ENCODE measurements at regions not wholly inside any gene's neighbourhood (a gene's known extent, or its start where the extent isn't known, plus 50 kb on each side); places are given as distances from the start of the nearest gene placed in this dataset.
A peak's percentile ranks its signal among the peaks of the same experiment; 100 is the strongest.
"Not testable (repeated sequence)": the region's sequence is repeated elsewhere in the genome, so short reads cannot be mapped to it uniquely, and the experiment has no call there.

- DNase-seq (ENCODE audit: low read depth) = peak; percentile 69
- TF ChIP-seq CTCF (IDR thresholded peaks at IDR 0.05; ENCODE audit: insufficient read depth, low read length) = no peak
- no peak overlapping the region for H3K4me3 ChIP-seq (ENCODE audit: low read depth, low read length)
Measured at GRCh38 chr4:66404141-66404540, 733.9 kb upstream of the EPHA5 start.

- TF ChIP-seq CTCF (IDR thresholded peaks at IDR 0.05; ENCODE audit: insufficient read depth, low read length) = no peak
- DNase-seq (ENCODE audit: low read depth) = peak; percentile 38
- no peak overlapping the region for H3K4me3 ChIP-seq (ENCODE audit: low read depth, low read length)
Measured at GRCh38 chr4:66376921-66377320, 706.6 kb upstream of the EPHA5 start.

DNA sequence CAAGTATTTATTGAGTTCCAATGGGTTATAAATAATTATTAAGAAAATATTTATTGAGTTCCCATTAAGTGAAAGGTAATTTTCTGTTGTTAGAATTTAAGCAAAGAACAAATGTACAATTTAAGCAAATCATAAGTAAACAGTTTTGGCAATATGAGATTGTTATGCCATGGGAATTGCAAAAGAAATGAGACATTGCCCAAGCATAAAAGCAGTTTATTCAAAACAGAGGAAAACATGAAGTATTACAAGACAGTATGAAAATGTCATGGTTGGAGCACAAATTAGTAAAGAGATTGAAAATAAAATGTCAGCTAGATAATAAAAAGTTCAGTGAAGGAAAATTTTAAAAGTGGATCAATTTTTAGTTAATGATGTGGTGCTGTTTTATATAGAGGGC is 706.1 kb upstream of the EPHA5 start:
- DNase-seq (ENCODE audit: low read depth) = peak; percentile 17
- H3K4me3 ChIP-seq (ENCODE audit: low read depth, low read length) = no peak overlapping the region
- TF ChIP-seq CTCF (IDR thresholded peaks at IDR 0.05; ENCODE audit: insufficient read depth, low read length) = no peak

DNA sequence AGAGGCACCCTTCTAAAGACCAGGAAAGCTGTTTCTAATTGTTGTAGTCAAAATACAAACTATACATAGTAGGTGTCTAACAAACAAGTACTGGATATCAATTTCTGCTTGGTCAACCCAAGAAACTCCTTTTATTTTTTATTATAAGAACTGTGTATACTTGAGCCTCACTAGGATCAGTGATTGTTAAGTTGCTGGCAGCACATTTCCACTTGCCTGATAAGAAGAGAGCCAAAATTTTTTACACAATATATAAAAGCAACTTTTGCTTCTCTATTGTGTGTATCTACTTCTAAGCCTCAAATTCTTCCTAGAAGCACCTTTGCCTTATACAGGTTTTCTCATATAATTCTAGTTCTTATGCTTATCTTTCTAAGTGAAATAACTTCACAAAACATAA is 703.0 kb upstream of the EPHA5 start:
- DNase-seq (ENCODE audit: low read depth) = peak; percentile 56
- TF ChIP-seq CTCF (IDR thresholded peaks at IDR 0.05; ENCODE audit: insufficient read depth, low read length) = no peak

GRCh38 chr4:66372706-66373105 is 702.4 kb upstream of the EPHA5 start:
- TF ChIP-seq CTCF (IDR thresholded peaks at IDR 0.05; ENCODE audit: insufficient read depth, low read length) = no peak
- peak; percentile 88 for DNase-seq (ENCODE audit: low read depth)

More for the DNA sequence above, 703.0 kb upstream of the EPHA5 start:
- H3K4me3 ChIP-seq (ENCODE audit: low read depth, low read length) = no peak overlapping the region

GRCh38 chr4:66367043-66367660 is 696.9 kb upstream of the EPHA5 start:
- DNase-seq (ENCODE audit: low read depth) = no peak
- TF ChIP-seq CTCF (IDR thresholded peaks at IDR 0.05; ENCODE audit: insufficient read depth, low read length) = no peak

More at GRCh38 chr4:66372706-66373105, 702.4 kb upstream of the EPHA5 start:
- no peak overlapping the region for H3K4me3 ChIP-seq (ENCODE audit: low read depth, low read length)

GRCh38 chr4:66360395-66360794 is 690.1 kb upstream of the EPHA5 start:
- H3K4me3 ChIP-seq (ENCODE audit: low read depth, low read length); DNase-seq (ENCODE audit: low read depth): not testable (repeated sequence)

More at GRCh38 chr4:66367043-66367660, 696.9 kb upstream of the EPHA5 start:
- no peak overlapping the region for H3K4me3 ChIP-seq (ENCODE audit: low read depth, low read length)

All from fibroblast of the aortic adventitia (primary cell).